ENCODE measurements at regions not wholly inside any gene's neighbourhood (a gene's known extent, or its start where the extent isn't known, plus 50 kb on each side); places are given as distances from the start of the nearest gene placed in this dataset.

DNA sequence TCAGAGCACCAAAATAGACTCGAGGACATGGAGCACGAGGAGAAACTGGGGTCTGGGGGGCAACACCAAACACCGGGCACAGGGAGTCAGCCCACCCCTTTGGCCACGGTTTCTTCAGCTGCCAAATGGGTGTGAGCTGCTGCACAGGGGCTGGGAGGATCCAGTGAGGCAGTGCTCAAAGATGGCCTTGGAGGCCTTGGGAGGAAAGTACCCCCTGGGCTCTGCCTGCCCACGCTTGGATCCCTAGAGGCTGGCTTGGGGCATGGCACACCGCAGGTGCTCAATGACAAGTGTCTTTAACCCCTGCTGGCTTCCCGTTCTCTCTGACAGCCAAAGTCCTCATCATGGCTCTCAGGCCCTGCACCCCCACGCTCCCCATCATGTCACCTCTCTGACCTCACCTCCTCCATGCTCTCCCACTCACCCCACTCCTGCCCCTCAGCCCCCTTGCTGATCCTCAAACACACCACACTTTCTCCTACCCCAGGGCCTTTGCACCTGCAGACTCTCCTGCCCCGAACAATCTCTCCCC, 190.3 kb downstream of the ANKRD60 start:
- TF ChIP-seq, protein P1, sequence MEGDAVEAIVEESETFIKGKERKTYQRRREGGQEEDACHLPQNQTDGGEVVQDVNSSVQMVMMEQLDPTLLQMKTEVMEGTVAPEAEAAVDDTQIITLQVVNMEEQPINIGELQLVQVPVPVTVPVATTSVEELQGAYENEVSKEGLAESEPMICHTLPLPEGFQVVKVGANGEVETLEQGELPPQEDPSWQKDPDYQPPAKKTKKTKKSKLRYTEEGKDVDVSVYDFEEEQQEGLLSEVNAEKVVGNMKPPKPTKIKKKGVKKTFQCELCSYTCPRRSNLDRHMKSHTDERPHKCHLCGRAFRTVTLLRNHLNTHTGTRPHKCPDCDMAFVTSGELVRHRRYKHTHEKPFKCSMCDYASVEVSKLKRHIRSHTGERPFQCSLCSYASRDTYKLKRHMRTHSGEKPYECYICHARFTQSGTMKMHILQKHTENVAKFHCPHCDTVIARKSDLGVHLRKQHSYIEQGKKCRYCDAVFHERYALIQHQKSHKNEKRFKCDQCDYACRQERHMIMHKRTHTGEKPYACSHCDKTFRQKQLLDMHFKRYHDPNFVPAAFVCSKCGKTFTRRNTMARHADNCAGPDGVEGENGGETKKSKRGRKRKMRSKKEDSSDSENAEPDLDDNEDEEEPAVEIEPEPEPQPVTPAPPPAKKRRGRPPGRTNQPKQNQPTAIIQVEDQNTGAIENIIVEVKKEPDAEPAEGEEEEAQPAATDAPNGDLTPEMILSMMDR (IDR thresholded peaks at IDR 0.05) = no peak
- TF ChIP-seq RFX5 (IDR thresholded peaks at IDR 0.05) (no peak), BHLHE40 (IDR thresholded peaks at IDR 0.05; ENCODE audit: low read depth, low read length) (no peak), NR3C1 (IDR thresholded peaks at IDR 0.05) (no peak)

Measured in A549 (cell line).